GM23338 (cell line): ENCODE measurements at regions not wholly inside any gene's neighbourhood (a gene's known extent, or its start where the extent isn't known, plus 50 kb on each side); places are given as distances from the start of the nearest gene placed in this dataset.
"Not testable (repeated sequence)": the region's sequence is repeated elsewhere in the genome, so short reads cannot be mapped to it uniquely, and the experiment has no call there.

ENCODE experiments used
- ATAC-seq: fragments of 200-7000 bp; cut with Tn5 transposase; 3 replicates; pipeline ENCODE4 v1.9.1; 2020
- DNase-seq: peaks from one replicate; pipeline ENCODE4 v3.0.0-alpha.2; 2015; ENCODE audit warnings: low spot score
- H2AFZ ChIP-seq: fragments of 200-600 bp; sonication (generic); 2 replicates; pipeline ENCODE4 v1.8.0; 2016; ENCODE audit warnings: antibody characterized with exemption, mild to moderate bottlenecking, moderate library complexity
- H3F3A ChIP-seq: fragments of 200-600 bp; sonication (generic); replicated peaks from 2 replicates; pipeline ENCODE4 v1.8.0; 2017; ENCODE audit warnings: antibody characterized with exemption, mixed run types, low read depth
- H3K27ac ChIP-seq: fragments of 200-600 bp; sonication (generic); 2 replicates; pipeline ENCODE4 v1.6.1; 2016; ENCODE audit warnings: low read depth
- H3K27me3 ChIP-seq: fragments of 200-600 bp; sonication (generic); 2 replicates; pipeline ENCODE4 v1.8.0; 2016; ENCODE audit warnings: mild to moderate bottlenecking, mixed run types, moderate library complexity; ENCODE audit not compliant: insufficient read depth
- H3K36me3 ChIP-seq: fragments of 200-600 bp; sonication (generic); 2 replicates; pipeline ENCODE4 v1.8.0; 2016; ENCODE audit warnings: mild to moderate bottlenecking; ENCODE audit not compliant: insufficient read depth
- H3K4me1 ChIP-seq: fragments of 200-600 bp; sonication (generic); 2 replicates; pipeline ENCODE4 v1.8.0; 2016; ENCODE audit warnings: mild to moderate bottlenecking, moderate library complexity; ENCODE audit not compliant: insufficient read depth
- H3K4me2 ChIP-seq: fragments of 200-600 bp; sonication (generic); 2 replicates; pipeline ENCODE4 v1.7.1; 2017; ENCODE audit warnings: mixed run types
- H3K4me3 ChIP-seq: fragments of 200-600 bp; sonication (generic); 2 replicates; pipeline ENCODE4 v1.6.1; 2016; ENCODE audit warnings: mixed run types
- H3K79me2 ChIP-seq: fragments of 200-600 bp; sonication (generic); replicated peaks from 2 replicates; pipeline ENCODE4 v1.8.0; 2017; ENCODE audit warnings: mild to moderate bottlenecking; ENCODE audit not compliant: insufficient read depth
- H3K9me2 ChIP-seq: fragments of 200-600 bp; sonication (generic); 2 replicates; pipeline ENCODE4 v1.8.0; 2017; ENCODE audit not compliant: insufficient read depth
- H4K20me1 ChIP-seq: fragments of 200-600 bp; sonication (generic); replicated peaks from 2 replicates; pipeline ENCODE4 v1.8.0; 2017; ENCODE audit warnings: mild to moderate bottlenecking; ENCODE audit not compliant: insufficient read depth
- H3K27ac Mint-ChIP-seq: 2 replicates; pipeline ENCODE4 v1.8.0; 2020; ENCODE audit warnings: inconsistent platforms, mild to moderate bottlenecking, moderate library complexity, mixed read lengths
- H3K27me3 Mint-ChIP-seq: 3 replicates; pipeline ENCODE4 v1.8.0; 2022; ENCODE audit warnings: low read depth, mild to moderate bottlenecking, moderate library complexity, mixed read lengths, inconsistent platforms; ENCODE audit not compliant: insufficient read depth, poor library complexity
- H3K36me3 Mint-ChIP-seq: 3 replicates; pipeline ENCODE4 v1.8.0; 2021; ENCODE audit warnings: low read depth, mild to moderate bottlenecking, inconsistent platforms, moderate library complexity, mixed read lengths
- H3K4me1 Mint-ChIP-seq: 3 replicates; pipeline ENCODE4 v1.8.0; 2020; ENCODE audit warnings: mild to moderate bottlenecking, inconsistent platforms, mixed read lengths
- H3K4me3 Mint-ChIP-seq: 3 replicates; pipeline ENCODE4 v1.8.0; 2021; ENCODE audit warnings: moderate library complexity, mild to moderate bottlenecking, inconsistent platforms, mixed read lengths
- H3K9me3 Mint-ChIP-seq: 3 replicates; pipeline ENCODE4 v1.8.0; 2020; ENCODE audit warnings: moderate library complexity, mild to moderate bottlenecking, inconsistent platforms, mixed read lengths

DNA sequence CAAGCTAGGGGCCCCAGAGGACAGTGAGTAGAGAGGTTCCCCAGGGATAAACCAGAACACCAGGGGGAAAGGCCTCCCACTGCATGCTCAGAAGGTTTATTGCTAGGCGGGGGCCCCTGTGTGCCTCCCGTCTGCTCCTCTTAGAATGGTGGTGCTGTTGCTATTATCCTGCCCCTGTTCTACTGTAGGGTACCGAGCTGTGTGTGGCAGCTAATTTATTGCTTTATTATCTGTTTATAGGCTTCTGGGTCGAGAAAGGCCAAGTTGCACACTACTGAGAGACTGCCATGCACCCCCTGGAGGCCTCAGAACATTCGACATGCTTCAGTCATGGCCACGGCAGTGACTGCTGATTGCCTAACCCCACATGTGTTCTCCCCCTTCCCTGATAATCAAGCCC, 373.6 kb downstream of the ANAPC1 start:
- H3K4me3 Mint-ChIP-seq, DNase-seq, H3K27ac Mint-ChIP-seq, H3K4me2 ChIP-seq, H3K4me1 Mint-ChIP-seq, H3K4me1 ChIP-seq, H3K79me2 ChIP-seq, H3F3A ChIP-seq, H3K27ac ChIP-seq, ATAC-seq, H3K4me3 ChIP-seq, H2AFZ ChIP-seq, H3K27me3 ChIP-seq, H3K9me2 ChIP-seq, H3K36me3 Mint-ChIP-seq, H3K36me3 ChIP-seq, H4K20me1 ChIP-seq, H3K9me3 Mint-ChIP-seq, H3K27me3 Mint-ChIP-seq: not testable (repeated sequence)

DNA sequence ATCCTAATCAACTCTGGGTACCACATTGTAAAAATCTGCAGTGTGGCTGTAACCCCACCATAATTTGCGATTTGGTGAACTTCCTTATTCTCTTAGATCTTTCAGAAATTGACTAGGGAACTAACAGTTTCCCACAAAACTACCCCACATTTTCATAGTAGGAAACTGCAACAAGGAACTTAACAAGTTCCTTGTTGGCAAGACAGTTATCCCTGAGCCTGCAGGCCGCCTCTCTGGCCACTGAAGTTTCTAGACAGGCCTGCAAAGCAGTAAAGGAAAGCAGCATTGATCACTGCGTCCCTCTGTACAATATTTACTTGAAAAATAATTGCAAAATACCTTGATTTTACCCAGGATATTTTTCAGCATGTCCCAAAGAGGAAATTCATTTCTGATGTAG, 372.9 kb downstream of the ANAPC1 start:
- H3K36me3 Mint-ChIP-seq, H3K9me2 ChIP-seq, H3K27ac ChIP-seq, H3K27me3 ChIP-seq, H3K27me3 Mint-ChIP-seq, H3K27ac Mint-ChIP-seq, DNase-seq, H3K4me3 Mint-ChIP-seq, H3K9me3 Mint-ChIP-seq, H3K4me3 ChIP-seq, H3K4me1 ChIP-seq, H3F3A ChIP-seq, H3K4me2 ChIP-seq, H4K20me1 ChIP-seq, H3K79me2 ChIP-seq, H3K4me1 Mint-ChIP-seq, H2AFZ ChIP-seq, H3K36me3 ChIP-seq, ATAC-seq: not testable (repeated sequence)

DNA sequence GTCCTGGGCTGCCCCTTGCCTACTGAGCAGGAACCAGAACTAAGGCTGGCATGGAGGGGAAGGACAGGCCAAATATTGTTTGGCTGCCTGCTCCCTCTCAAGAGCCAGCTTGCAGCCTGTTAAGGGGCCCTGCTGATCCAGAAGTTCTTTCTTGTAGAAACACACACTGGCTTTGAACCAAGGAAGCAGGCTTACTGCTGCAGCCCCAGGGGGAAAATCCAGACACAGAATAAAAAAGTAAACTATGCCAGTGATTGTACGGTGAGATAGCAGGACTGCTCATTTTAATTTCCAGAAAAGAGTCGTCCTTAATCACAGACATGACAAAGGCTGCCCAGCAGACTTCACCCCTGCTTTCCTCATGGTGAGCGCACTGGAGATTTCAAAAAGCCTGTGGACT, 371.6 kb downstream of the ANAPC1 start:
- not testable (repeated sequence) for H3K36me3 ChIP-seq, H3K27me3 ChIP-seq, ATAC-seq, H4K20me1 ChIP-seq, DNase-seq, H3K9me3 Mint-ChIP-seq, H3K4me3 Mint-ChIP-seq, H3K27me3 Mint-ChIP-seq, H3K27ac Mint-ChIP-seq, H3K4me3 ChIP-seq, H2AFZ ChIP-seq, H3K27ac ChIP-seq, H3K79me2 ChIP-seq, H3K4me1 Mint-ChIP-seq, H3K9me2 ChIP-seq, H3K4me2 ChIP-seq, H3F3A ChIP-seq, H3K4me1 ChIP-seq, H3K36me3 Mint-ChIP-seq

DNA sequence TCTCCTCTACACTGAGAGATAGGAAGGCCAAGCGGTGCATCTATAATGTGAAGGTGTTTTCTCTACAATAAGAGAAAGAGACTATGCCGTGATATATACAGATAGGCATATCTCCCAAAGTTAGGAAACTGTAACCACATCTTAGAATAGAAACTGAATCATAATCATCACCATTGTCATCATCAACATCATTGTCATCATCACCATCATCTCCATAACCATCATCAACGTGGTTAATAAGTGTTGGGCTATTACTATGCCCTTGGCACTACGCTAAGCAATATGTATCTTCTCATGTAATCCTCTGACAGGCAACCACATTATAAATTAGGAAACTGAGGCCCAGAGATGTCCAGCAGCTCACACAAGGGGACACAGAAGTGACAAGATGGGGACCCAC, 369.9 kb downstream of the ANAPC1 start:
- H3K27ac ChIP-seq, H4K20me1 ChIP-seq, H3K9me2 ChIP-seq, H3K27ac Mint-ChIP-seq, H3K79me2 ChIP-seq, H3K27me3 ChIP-seq, H3K4me1 ChIP-seq, H3K4me2 ChIP-seq, H3K9me3 Mint-ChIP-seq, H3K27me3 Mint-ChIP-seq, H3F3A ChIP-seq, H2AFZ ChIP-seq, H3K36me3 ChIP-seq, H3K4me3 Mint-ChIP-seq, DNase-seq, H3K36me3 Mint-ChIP-seq, H3K4me3 ChIP-seq, H3K4me1 Mint-ChIP-seq, ATAC-seq: not testable (repeated sequence)

DNA sequence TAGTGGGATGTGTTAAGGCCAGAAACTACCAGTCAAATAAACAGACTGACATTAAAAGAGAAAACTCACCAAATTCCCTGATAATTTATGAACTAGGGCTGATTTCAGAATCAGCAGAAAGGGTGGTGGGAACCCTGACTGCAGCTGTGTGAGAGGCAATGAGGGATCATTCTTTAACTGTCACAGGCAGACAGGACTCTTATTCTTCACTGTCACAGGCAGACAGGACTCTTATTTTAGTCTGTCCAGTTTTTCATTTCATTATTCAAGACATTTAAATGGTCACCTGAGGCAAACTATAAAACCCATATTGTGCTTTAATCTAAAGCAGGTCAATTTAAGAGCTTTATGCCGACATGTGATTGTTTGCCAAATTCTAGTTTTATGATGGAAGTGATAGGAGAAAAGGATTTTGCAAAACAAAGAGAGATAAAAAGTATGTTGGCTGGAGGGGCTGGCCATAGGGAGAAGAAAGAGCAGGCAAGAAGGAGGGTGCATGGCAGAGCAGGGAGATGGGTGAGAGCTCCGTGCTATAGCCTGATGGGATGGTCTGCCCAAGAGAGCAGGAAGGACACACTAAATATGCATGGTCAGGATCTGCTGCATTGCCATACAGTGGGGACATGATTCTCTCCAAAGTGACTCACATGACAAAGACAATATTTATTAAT, 366.8 kb downstream of the ANAPC1 start:
- not testable (repeated sequence) for H3K27ac Mint-ChIP-seq, H3K79me2 ChIP-seq, DNase-seq, H3K4me3 Mint-ChIP-seq, H3K36me3 Mint-ChIP-seq, H3K27me3 Mint-ChIP-seq, H3F3A ChIP-seq, H3K4me3 ChIP-seq, H3K36me3 ChIP-seq, H4K20me1 ChIP-seq, H3K4me1 ChIP-seq, H3K9me2 ChIP-seq, H3K4me2 ChIP-seq, ATAC-seq, H3K27ac ChIP-seq, H3K9me3 Mint-ChIP-seq, H3K4me1 Mint-ChIP-seq, H2AFZ ChIP-seq, H3K27me3 ChIP-seq

DNA sequence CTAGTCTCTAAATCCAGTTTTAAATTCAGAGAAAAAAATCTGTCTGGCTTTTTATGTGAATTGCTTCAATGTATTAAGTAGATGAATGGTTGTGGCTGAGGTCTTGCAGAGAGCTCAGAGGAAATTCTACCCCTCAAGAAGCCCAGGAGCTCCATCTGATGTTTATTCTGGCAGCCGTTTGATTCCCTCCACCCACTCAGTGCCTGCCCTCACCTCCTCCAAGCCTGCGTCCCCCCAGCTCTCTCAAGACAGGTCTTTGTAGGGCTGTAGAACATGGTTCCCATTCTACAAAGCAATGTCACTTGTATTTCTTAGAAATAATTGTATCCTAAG, 366.3 kb downstream of the ANAPC1 start:
- H3K4me3 Mint-ChIP-seq, H4K20me1 ChIP-seq, ATAC-seq, H3K27ac ChIP-seq, H2AFZ ChIP-seq, H3K27me3 ChIP-seq, H3K27ac Mint-ChIP-seq, H3K36me3 ChIP-seq, H3K4me3 ChIP-seq, H3K4me2 ChIP-seq, H3K4me1 ChIP-seq, DNase-seq, H3K36me3 Mint-ChIP-seq, H3K9me3 Mint-ChIP-seq, H3K9me2 ChIP-seq, H3K79me2 ChIP-seq, H3K4me1 Mint-ChIP-seq, H3F3A ChIP-seq, H3K27me3 Mint-ChIP-seq: not testable (repeated sequence)
